Smooth muscle cell (in vitro differentiated cells): ENCODE measurements at regions not wholly inside any gene's neighbourhood (a gene's known extent, or its start where the extent isn't known, plus 50 kb on each side); places are given as distances from the start of the nearest gene placed in this dataset.

Source experiments
- DNase-seq: peaks from one replicate; lab custom pipeline; 2025; ENCODE audit not compliant: unreplicated experiment; lab: John Stamatoyannopoulos, UW
- H2AFZ ChIP-seq: fragments of 200-600 bp; sonication (generic); 2 replicates; pipeline ENCODE4 v1.6.0; 2016; ENCODE audit warnings: antibody characterized with exemption, low read depth, mild to moderate bottlenecking
- H3F3A ChIP-seq: fragments of 200-600 bp; sonication (generic); 2 replicates; pipeline ENCODE4 v1.6.0; 2017; ENCODE audit warnings: antibody characterized with exemption, low read depth
- H3K27ac ChIP-seq: fragments of 200-600 bp; sonication (generic); 2 replicates; pipeline ENCODE4 v1.5.1; 2016; ENCODE audit warnings: low read depth, mild to moderate bottlenecking
- H3K27me3 ChIP-seq: fragments of 200-600 bp; sonication (generic); 2 replicates; pipeline ENCODE4 v1.6.1; 2016; ENCODE audit warnings: low read depth, mild to moderate bottlenecking
- H3K36me3 ChIP-seq: fragments of 200-600 bp; sonication (generic); 2 replicates; pipeline ENCODE4 v1.5.1; 2016; ENCODE audit warnings: low read depth
- H3K4me1 ChIP-seq: fragments of 200-600 bp; sonication (generic); 2 replicates; pipeline ENCODE4 v1.5.1; 2016; ENCODE audit warnings: low read depth
- H3K4me2 ChIP-seq: fragments of 200-600 bp; sonication (generic); 2 replicates; pipeline ENCODE4 v1.6.0; 2016; ENCODE audit warnings: mild to moderate bottlenecking
- H3K4me3 ChIP-seq: fragments of 200-600 bp; sonication (generic); 2 replicates; pipeline ENCODE4 v1.5.1; 2016; ENCODE audit warnings: mild to moderate bottlenecking
- H3K79me2 ChIP-seq: fragments of 200-600 bp; sonication (generic); 2 replicates; pipeline ENCODE4 v1.6.0; 2016; ENCODE audit warnings: low read depth, mild to moderate bottlenecking
- H3K9ac ChIP-seq: fragments of 200-600 bp; sonication (generic); 2 replicates; pipeline ENCODE4 v1.6.0; 2016; ENCODE audit warnings: low read depth
- H3K9me3 ChIP-seq: fragments of 200-600 bp; sonication (generic); replicated peaks from 2 replicates; pipeline ENCODE4 v1.5.1; 2016; ENCODE audit warnings: low read depth
- H4K20me1 ChIP-seq: fragments of 200-600 bp; sonication (generic); 2 replicates; pipeline ENCODE4 v1.6.0; 2016; ENCODE audit warnings: low read depth
- CTCF ChIP-seq: fragments of 200-600 bp; sonication (generic); IDR thresholded peaks from 2 replicates; pipeline ENCODE4 v1.5.1; 2017; ENCODE audit warnings: borderline replicate concordance, mild to moderate bottlenecking, antibody characterized with exemption; ENCODE audit not compliant: insufficient read depth, poor library complexity, severe bottlenecking
- WGBS: methylation state at CpG from one replicate; pipeline ENCODE4 v1.1.7; 2016; ENCODE audit warnings: low lambda C conversion rate; 5-methylcytosine and 5-hydroxymethylcytosine counted together

- no peaks in the 10 kb centered on the region for H3K4me1 ChIP-seq
- TF ChIP-seq CTCF, result no peak
- peaks cover 29% of the 10 kb centered on the region for H3K27me3 ChIP-seq
- H3K9me3 ChIP-seq, result no peaks in the 10 kb centered on the region
- H3K4me3 ChIP-seq, result no peak overlapping the region
- no peaks in the 10 kb centered on the region for H4K20me1 ChIP-seq
- H2AFZ ChIP-seq, result no peak overlapping the region
- no peak for DNase-seq
- no peak overlapping the region for H3K4me2 ChIP-seq
- no peak overlapping the region for H3K9ac ChIP-seq
- 89% methylated on average over 4 of the region's 4 CpGs for WGBS
- H3K27ac ChIP-seq, result no peak overlapping the region
- no peaks in the 10 kb centered on the region for H3K36me3 ChIP-seq
- H3K79me2 ChIP-seq, result no peaks in the 10 kb centered on the region
- no peaks in the 10 kb centered on the region for H3F3A ChIP-seq
Observed at GRCh38 chr1:30095051-30095450, 628.3 kb downstream of the MATN1 start.

- no peaks in the 10 kb centered on the region for H3K9me3 ChIP-seq
- no peaks in the 10 kb centered on the region for H3K79me2 ChIP-seq
- no peak overlapping the region for H3K9ac ChIP-seq
- H3K4me3 ChIP-seq, result no peak overlapping the region
- no peaks in the 10 kb centered on the region for H3K4me1 ChIP-seq
- no peak for TF ChIP-seq CTCF
- H3K4me2 ChIP-seq, result no peak overlapping the region
- no peak for DNase-seq
- no peaks in the 10 kb centered on the region for H3F3A ChIP-seq
- H2AFZ ChIP-seq, result no peak overlapping the region
- H3K27me3 ChIP-seq, result peaks cover 36% of the 10 kb centered on the region
- 86% methylated on average over 12 of the region's 12 CpGs for WGBS
- no peak overlapping the region for H3K27ac ChIP-seq
- no peaks in the 10 kb centered on the region for H4K20me1 ChIP-seq
- H3K36me3 ChIP-seq, result no peaks in the 10 kb centered on the region
Observed at GRCh38 chr1:30092051-30092858, 631.1 kb downstream of the MATN1 start.

GRCh38 chr1:30090162-30090820 lies 633.1 kb downstream of the MATN1 start:
- no peak overlapping the region for H3K4me3 ChIP-seq
- H3F3A ChIP-seq, result no peaks in the 10 kb centered on the region
- 85% methylated on average over 10 of the region's 10 CpGs for WGBS
- H3K79me2 ChIP-seq, result no peaks in the 10 kb centered on the region
- H3K36me3 ChIP-seq, result no peaks in the 10 kb centered on the region
- H3K9ac ChIP-seq, result no peak overlapping the region
- H3K27me3 ChIP-seq, result peaks cover 36% of the 10 kb centered on the region
- TF ChIP-seq CTCF, result no peak
- DNase-seq, result no peak
- H4K20me1 ChIP-seq, result no peaks in the 10 kb centered on the region
- H3K4me1 ChIP-seq, result no peaks in the 10 kb centered on the region
- no peaks in the 10 kb centered on the region for H3K9me3 ChIP-seq
- no peak overlapping the region for H2AFZ ChIP-seq
- no peak overlapping the region for H3K27ac ChIP-seq
- no peak overlapping the region for H3K4me2 ChIP-seq
